GM12872 (cell line): ENCODE measurements at regions not wholly inside any gene's neighbourhood (a gene's known extent, or its start where the extent isn't known, plus 50 kb on each side); places are given as distances from the start of the nearest gene placed in this dataset.

Experiments used
- CTCF ChIP-seq: IDR thresholded peaks from 3 replicates; pipeline ENCODE4 v1.5.1; 2011; ENCODE audit warnings: low read depth, mild to moderate bottlenecking, low read length, moderate library complexity; ENCODE audit not compliant: insufficient read depth

- TF ChIP-seq CTCF: no peak
Measured at GRCh38 chr2:173631127-173631460, 276.4 kb downstream of the CDCA7 start.

- no peak for TF ChIP-seq CTCF
Measured at GRCh38 chr2:173644146-173644545, 289.5 kb downstream of the CDCA7 start.

- no peak for TF ChIP-seq CTCF
Measured at GRCh38 chr2:173647681-173648311, 293.1 kb downstream of the CDCA7 start.

GRCh38 chr2:173648816-173649215, 294.1 kb downstream of the CDCA7 start:
- no peak for TF ChIP-seq CTCF

- no peak for TF ChIP-seq CTCF
Measured at GRCh38 chr2:173649527-173650219, 295.0 kb downstream of the CDCA7 start.

DNA sequence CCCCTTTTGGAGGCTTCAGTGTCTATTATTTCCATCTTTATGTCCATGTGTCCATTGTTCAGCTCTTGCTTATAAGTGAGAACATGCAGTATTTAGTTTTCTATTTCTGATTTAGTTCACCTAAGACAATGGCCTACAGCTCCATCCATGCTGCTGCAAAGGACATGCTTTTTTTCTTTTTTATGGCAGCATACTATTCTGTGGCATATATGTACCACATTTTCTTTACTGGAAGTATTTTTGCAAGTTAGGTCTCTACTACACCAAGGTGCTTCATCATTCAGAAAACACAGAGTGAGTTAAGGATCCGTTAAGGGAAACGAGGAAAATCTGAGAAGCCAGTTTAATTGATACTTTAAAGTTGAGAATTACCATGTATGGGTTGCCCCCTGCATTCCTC, 297.2 kb downstream of the CDCA7 start:
- no peak for TF ChIP-seq CTCF

DNA sequence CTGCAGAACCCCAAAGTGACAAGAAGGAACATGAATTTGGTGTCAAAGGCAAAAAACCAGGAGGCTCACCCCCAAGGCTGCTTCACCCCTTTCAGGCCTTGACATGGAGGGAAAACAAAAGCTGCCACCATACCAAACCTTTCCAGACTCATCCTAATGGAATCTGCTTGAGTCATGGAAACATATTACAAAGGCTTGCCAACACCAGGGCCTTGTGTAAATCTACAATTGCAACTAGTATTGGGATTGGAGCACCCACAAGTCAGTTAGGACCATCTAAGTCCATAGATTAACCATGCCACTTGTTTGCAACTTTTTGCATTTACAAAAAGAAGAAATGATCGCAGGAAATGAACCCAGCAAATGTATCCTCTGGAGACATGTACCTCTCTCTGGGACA, 297.6 kb downstream of the CDCA7 start:
- no peak for TF ChIP-seq CTCF
